ENCODE measurements at regions not wholly inside any gene's neighbourhood (a gene's known extent, or its start where the extent isn't known, plus 50 kb on each side); places are given as distances from the start of the nearest gene placed in this dataset.

GRCh38 chr11:101306721-101307120 is 177.1 kb upstream of the PGR start:
- no peak for FAIRE-seq

GRCh38 chr11:101305496-101305895 is 175.9 kb upstream of the PGR start:
- FAIRE-seq (no peak), DNase-seq (ENCODE audit: insufficient read length, low spot score) (no peak)
- no peak for TF ChIP-seq CTCF (IDR thresholded peaks at IDR 0.05; ENCODE audit: insufficient read depth, missing control alignments)

More at GRCh38 chr11:101306721-101307120, 177.1 kb upstream of the PGR start:
- TF ChIP-seq CTCF (IDR thresholded peaks at IDR 0.05; ENCODE audit: insufficient read depth, missing control alignments): no peak
- no peak for DNase-seq (ENCODE audit: insufficient read length, low spot score)

DNA sequence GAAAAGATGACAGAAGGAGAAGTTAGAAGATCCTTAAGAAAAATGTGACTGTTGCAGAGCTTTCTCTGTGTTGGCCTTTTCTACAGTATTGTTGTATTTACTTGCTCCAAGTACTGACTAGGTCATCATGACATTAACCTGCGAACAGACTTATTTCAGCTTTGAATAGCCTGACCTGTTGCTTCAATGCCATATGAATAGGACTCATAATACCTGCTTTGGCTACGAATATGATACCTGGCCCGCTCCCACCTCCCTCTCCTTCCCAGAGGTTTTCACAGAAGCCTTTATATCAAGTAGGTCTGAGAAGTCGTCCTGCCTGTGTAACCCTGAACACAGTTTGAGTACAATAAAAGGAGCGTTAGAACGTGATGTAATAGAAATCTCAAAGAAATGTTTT is 169.6 kb upstream of the PGR start:
- FAIRE-seq (no peak), DNase-seq (ENCODE audit: insufficient read length, low spot score) (no peak)
- TF ChIP-seq CTCF (IDR thresholded peaks at IDR 0.05; ENCODE audit: insufficient read depth, missing control alignments): no peak

GRCh38 chr11:101296896-101297295 is 167.3 kb upstream of the PGR start:
- TF ChIP-seq CTCF (IDR thresholded peaks at IDR 0.05; ENCODE audit: insufficient read depth, missing control alignments): no peak
- FAIRE-seq (no peak), DNase-seq (ENCODE audit: insufficient read length, low spot score) (no peak)

DNA sequence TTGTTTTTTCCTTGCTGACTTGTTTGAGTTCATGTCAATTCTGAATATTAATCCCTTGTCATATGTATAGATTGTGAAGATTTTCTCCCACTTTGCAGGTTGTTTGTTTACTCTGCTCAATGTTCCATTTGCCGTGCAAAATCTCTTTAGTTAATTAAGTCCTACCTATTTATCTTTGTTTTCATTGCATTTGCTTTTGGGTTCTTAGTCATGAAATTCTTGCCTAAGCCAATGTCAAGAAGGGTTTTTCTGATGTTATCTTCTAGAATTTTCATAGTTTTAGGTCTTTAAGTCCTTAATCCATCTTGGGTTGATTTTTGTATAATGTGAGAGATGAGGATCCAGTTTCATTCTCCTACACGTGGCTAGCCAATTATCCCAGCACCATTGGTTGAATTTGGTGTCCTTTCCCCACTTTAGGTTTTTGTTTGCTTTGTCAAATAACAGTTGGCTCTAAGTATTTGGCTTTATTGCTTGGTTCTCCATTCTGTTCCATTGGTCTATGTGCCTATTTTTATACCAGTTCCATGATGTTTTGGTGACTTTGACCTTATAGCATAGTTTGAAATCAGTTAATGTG is 163.1 kb upstream of the PGR start:
- FAIRE-seq (no peak), DNase-seq (ENCODE audit: insufficient read length, low spot score) (no peak)
- TF ChIP-seq CTCF (IDR thresholded peaks at IDR 0.05; ENCODE audit: insufficient read depth, missing control alignments): no peak

- DNase-seq (ENCODE audit: insufficient read length, low spot score): no peak
- FAIRE-seq: no peak
- no peak for TF ChIP-seq CTCF (IDR thresholded peaks at IDR 0.05; ENCODE audit: insufficient read depth, missing control alignments)
These were observed 161.7 kb upstream of the PGR start for GRCh38 chr11:101291279-101291678.

DNA sequence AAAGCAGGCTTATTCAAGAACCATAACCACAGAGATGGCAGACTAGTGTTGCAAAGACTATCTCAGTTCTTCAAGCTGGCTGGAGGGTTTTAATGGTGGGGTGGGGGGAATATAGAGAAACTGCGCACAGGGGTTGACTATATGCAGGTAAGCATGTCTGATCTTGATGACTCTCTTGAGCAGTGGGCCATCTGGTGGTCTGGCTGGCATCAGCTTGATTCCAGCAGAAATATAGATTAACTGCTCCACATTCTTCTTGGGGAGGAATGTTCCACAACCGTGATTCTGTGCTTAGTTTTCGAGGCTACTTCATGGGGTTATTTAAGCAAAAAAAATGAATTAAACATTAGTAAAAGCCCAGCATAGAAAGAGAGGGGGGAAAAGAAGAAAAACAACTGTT is 158.8 kb upstream of the PGR start:
- FAIRE-seq: no peak
- no peak for TF ChIP-seq CTCF (IDR thresholded peaks at IDR 0.05; ENCODE audit: insufficient read depth, missing control alignments)
- DNase-seq (ENCODE audit: insufficient read length, low spot score): no peak
